ENCODE measurements at regions not wholly inside any gene's neighbourhood (a gene's known extent, or its start where the extent isn't known, plus 50 kb on each side); places are given as distances from the start of the nearest gene placed in this dataset.

DNA sequence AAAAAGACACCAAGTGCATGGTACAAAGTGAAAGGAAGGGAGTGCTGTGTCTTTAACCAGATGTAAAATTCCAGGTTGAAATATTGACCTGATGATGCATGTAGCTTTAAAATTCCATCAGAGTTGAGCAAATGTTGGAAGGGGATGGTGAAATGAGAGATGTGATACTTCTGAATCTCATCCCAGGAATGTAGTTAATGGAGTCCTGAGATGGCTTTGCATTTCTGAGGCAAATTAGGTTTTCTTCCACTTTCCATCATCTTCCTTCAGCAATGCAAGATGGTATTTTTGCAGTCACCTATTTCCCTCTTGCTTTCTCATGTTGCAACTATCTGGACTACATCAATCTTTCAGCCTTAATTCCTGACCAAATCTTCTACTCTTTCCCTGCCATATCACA is 194.1 kb upstream of the MIR17HG start:
- no peaks in the 10 kb centered on the region for H3K79me2 ChIP-seq (ENCODE audit: low read depth)
- peaks cover 18% of the 10 kb centered on the region for H3K4me1 ChIP-seq (replicated peaks; ENCODE audit: insufficient read depth)
- ChIA-PET POLR2A (ENCODE audit: unreplicated experiment) (no interaction called here), CTCF (no interaction called here)
- no peak overlapping the region for H2AFZ ChIP-seq
- H4K20me1 ChIP-seq (ENCODE audit: insufficient read depth): no peaks in the 10 kb centered on the region; the same call in 1 of the 2 replicates
- H3K9me3 ChIP-seq (ENCODE audit: insufficient read depth, low read depth): no peaks in the 10 kb centered on the region
- DNase-seq: no peak
- BruUV-seq (replicated peaks): no TSS peak
- no peak overlapping the region for H3K4me3 ChIP-seq
- no peak overlapping the region for H3K4me2 ChIP-seq
- no peaks in the 10 kb centered on the region for H3K9me2 ChIP-seq (ENCODE audit: insufficient read depth)
- no peak for TF ChIP-seq CTCF (conservative IDR thresholded peaks at IDR 0.05)
- no peak for TF ChIP-seq EZH2 (IDR thresholded peaks at IDR 0.05; ENCODE audit: low read depth)
- H3K36me3 ChIP-seq (ENCODE audit: low read depth): no peaks in the 10 kb centered on the region
- intact Hi-C loops (cut with micrococcal nuclease; ENCODE audit: unreplicated experiment): no loop called here
- no peaks in the 10 kb centered on the region for H3K27me3 ChIP-seq (ENCODE audit: insufficient read depth, low read depth)
- H3F3A ChIP-seq (ENCODE audit: insufficient read depth, low read depth): no peaks in the 10 kb centered on the region
- no peak overlapping the region for H3K27ac ChIP-seq

- intact Hi-C loops (cut with micrococcal nuclease; ENCODE audit: unreplicated experiment): loop anchor here (1.0 kb wide), 2 partner anchors 12 to 20 kb away; no protein-coding TSS in a partner anchor
- Histone ChIP-seq H3K4me2 (peak overlapping the region; percentile 63), H3K9me2 (ENCODE audit: insufficient read depth) (no peaks in the 10 kb centered on the region), H3K36me3 (ENCODE audit: low read depth) (no peaks in the 10 kb centered on the region), H3K27me3 (ENCODE audit: insufficient read depth, low read depth) (no peaks in the 10 kb centered on the region), H3K4me1 (replicated peaks; ENCODE audit: insufficient read depth) (peaks cover 18% of the 10 kb centered on the region), H3K27ac (no peak overlapping the region), H3K79me2 (ENCODE audit: low read depth) (no peaks in the 10 kb centered on the region), H4K20me1 (ENCODE audit: insufficient read depth) (no peaks in the 10 kb centered on the region), H3F3A (ENCODE audit: insufficient read depth, low read depth) (no peaks in the 10 kb centered on the region), H3K9me3 (ENCODE audit: insufficient read depth, low read depth) (no peaks in the 10 kb centered on the region), H3K4me3 (no peak overlapping the region), H2AFZ (0 out of 2 replicates have a peak overlapping the region, but pooled peaks have one; percentile 49)
- no peak for DNase-seq
- ChIA-PET POLR2A (ENCODE audit: unreplicated experiment) (no interaction called here), CTCF (no interaction called here)
- no peak for TF ChIP-seq EZH2 (IDR thresholded peaks at IDR 0.05; ENCODE audit: low read depth)
- no peak for TF ChIP-seq CTCF (conservative IDR thresholded peaks at IDR 0.05)
- no TSS peak for BruUV-seq (replicated peaks)
Measured at GRCh38 chr13:91154558-91155353, 192.7 kb upstream of the MIR17HG start.

DNA sequence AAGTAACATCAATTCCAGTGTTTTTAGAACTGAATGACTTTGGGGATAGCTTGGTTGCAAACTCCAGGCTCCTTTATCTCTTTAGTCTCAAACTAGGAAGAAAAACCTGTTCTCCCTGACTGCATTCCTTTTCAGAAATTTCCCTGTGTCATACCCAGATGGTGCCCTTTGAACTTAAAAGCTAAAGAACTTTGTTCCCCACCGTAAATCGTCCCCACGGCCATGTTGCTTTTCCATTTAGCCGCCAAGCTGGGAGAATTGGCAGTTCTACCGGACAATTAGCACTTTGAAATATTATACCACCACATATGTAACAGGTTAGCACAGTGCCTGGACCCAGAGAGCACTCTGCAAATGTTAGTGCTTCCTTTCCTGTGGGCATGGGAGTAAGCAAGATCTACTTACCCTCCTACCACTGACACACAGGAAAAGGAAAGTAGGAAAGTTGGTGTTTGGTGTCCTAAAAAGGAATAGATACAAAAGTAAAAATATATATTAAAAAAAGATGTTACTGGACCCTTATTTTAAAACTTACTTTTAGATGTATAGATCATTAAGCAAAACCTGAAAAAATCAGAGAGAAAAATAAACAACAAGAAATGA is 191.9 kb upstream of the MIR17HG start:
- ChIA-PET POLR2A (ENCODE audit: unreplicated experiment) (no interaction called here), CTCF (interaction anchor here (0.7 kb wide), 1 partner anchor 288 kb away, joined by 3 read pairs; no protein-coding TSS in a partner anchor)
- intact Hi-C loops (cut with micrococcal nuclease; ENCODE audit: unreplicated experiment): loop anchor here (1.0 kb wide), 2 partner anchors 13 to 21 kb away; no protein-coding TSS in a partner anchor
- Histone ChIP-seq H3K79me2 (ENCODE audit: low read depth) (no peaks in the 10 kb centered on the region), H3K36me3 (ENCODE audit: low read depth) (no peaks in the 10 kb centered on the region), H3K4me2 (peak overlapping the region; percentile 63), H3K27ac (0 out of 2 replicates have a peak overlapping the region, but pooled peaks have one; percentile 26), H2AFZ (peak overlapping the region; percentile 49; the same call in 1 of the 2 replicates), H3K4me3 (no peak overlapping the region), H3F3A (ENCODE audit: insufficient read depth, low read depth) (no peaks in the 10 kb centered on the region), H3K9me3 (ENCODE audit: insufficient read depth, low read depth) (no peaks in the 10 kb centered on the region), H4K20me1 (ENCODE audit: insufficient read depth) (no peaks in the 10 kb centered on the region), H3K4me1 (replicated peaks; ENCODE audit: insufficient read depth) (peaks cover 18% of the 10 kb centered on the region), H3K27me3 (ENCODE audit: insufficient read depth, low read depth) (no peaks in the 10 kb centered on the region), H3K9me2 (ENCODE audit: insufficient read depth) (no peaks in the 10 kb centered on the region)
- peak; percentile 20 to 71 for DNase-seq
- BruUV-seq (replicated peaks): no TSS peak
- no peak for TF ChIP-seq CTCF (conservative IDR thresholded peaks at IDR 0.05)
